Stimulated activated CD4-positive, alpha-beta T cell treated with anti-CD3 and anti-CD28 coated beads, TNF-alpha, amount 100 ng/mL, for 24 hours (primary cell): ENCODE measurements at regions not wholly inside any gene's neighbourhood (a gene's known extent, or its start where the extent isn't known, plus 50 kb on each side); places are given as distances from the start of the nearest gene placed in this dataset.
"Not testable (repeated sequence)": the region's sequence is repeated elsewhere in the genome, so short reads cannot be mapped to it uniquely, and the experiment has no call there.

Source experiments
- DNase-seq, 3 experiments: peaks; one replicate each; pipeline ENCODE4 v3.0.0-alpha.2; 2020; ENCODE audit warnings: low read depth in 3 of 3

- DNase-seq = no peak
Measured at GRCh38 chr1:88291611-88292354, 392.3 kb upstream of the PKN2 start.

- DNase-seq = no peak
Measured at GRCh38 chr1:88293691-88294190, 390.3 kb upstream of the PKN2 start.

GRCh38 chr1:88296227-88296626 lies 387.8 kb upstream of the PKN2 start:
- no peak for DNase-seq

- DNase-seq = no peak
Measured at GRCh38 chr1:88296642-88297041, 387.4 kb upstream of the PKN2 start.

- no peak for DNase-seq
Measured at GRCh38 chr1:88298506-88298905, 385.6 kb upstream of the PKN2 start.

- DNase-seq = no peak
Measured at GRCh38 chr1:88300752-88301263, 383.3 kb upstream of the PKN2 start.

- no peak for DNase-seq
Measured at GRCh38 chr1:88302843-88303486, 381.1 kb upstream of the PKN2 start.

GRCh38 chr1:88311265-88311664 lies 372.8 kb upstream of the PKN2 start:
- no peak for DNase-seq

GRCh38 chr1:88311907-88312306 lies 372.2 kb upstream of the PKN2 start:
- DNase-seq = no peak

- DNase-seq = no peak
Measured at GRCh38 chr1:88317396-88317795, 366.7 kb upstream of the PKN2 start.

- DNase-seq = no peak
Measured at GRCh38 chr1:88318740-88319139, 365.3 kb upstream of the PKN2 start.

- no peak for DNase-seq
Measured at GRCh38 chr1:88320291-88320690, 363.8 kb upstream of the PKN2 start.

GRCh38 chr1:88321706-88322105 lies 362.4 kb upstream of the PKN2 start:
- DNase-seq = no peak

- DNase-seq = no peak
Measured at GRCh38 chr1:88324899-88325298, 359.2 kb upstream of the PKN2 start.

GRCh38 chr1:88327391-88328267 lies 356.4 kb upstream of the PKN2 start:
- no peak for DNase-seq

GRCh38 chr1:88330201-88330600 lies 353.9 kb upstream of the PKN2 start:
- no peak for DNase-seq

GRCh38 chr1:88333086-88333695 lies 350.9 kb upstream of the PKN2 start:
- no peak for DNase-seq

GRCh38 chr1:88341447-88341846 lies 342.6 kb upstream of the PKN2 start:
- no peak for DNase-seq

- DNase-seq = not testable (repeated sequence)
Measured at GRCh38 chr1:88342081-88342480, 342.0 kb upstream of the PKN2 start.

GRCh38 chr1:88350648-88351047 lies 333.4 kb upstream of the PKN2 start:
- DNase-seq = no peak

- DNase-seq = no peak
Measured at GRCh38 chr1:88351960-88352359, 332.1 kb upstream of the PKN2 start.

- DNase-seq = no peak
Measured at GRCh38 chr1:88354256-88354655, 329.8 kb upstream of the PKN2 start.
